HEK293 (cell line): ENCODE measurements at regions not wholly inside any gene's neighbourhood (a gene's known extent, or its start where the extent isn't known, plus 50 kb on each side); places are given as distances from the start of the nearest gene placed in this dataset.

Experiments
- CTCF ChIA-PET: fragments of 350-600 bp; formaldehyde crosslinking; extraction: SDS; loops from one replicate; lab custom pipeline; 2021; ENCODE audit warnings: antibody characterized with exemption; lab: Yijun Ruan, JAX
- POLR2A ChIA-PET: fragments of 300-600 bp; formaldehyde crosslinking; extraction: SDS; loops from one replicate; lab custom pipeline; 2020; ENCODE audit warnings: antibody characterized with exemption, inconsistent platforms; lab: Yijun Ruan, JAX
- H3K27ac ChIP-seq: fragments of 200-500 bp; sonication (Bioruptor generic); 2 replicates; pipeline ENCODE4 v1.5.1; 2014; ENCODE audit warnings: low read depth, low read length, control low read depth, inconsistent platforms; ENCODE audit errors: extremely low read depth
- H3K36me3 ChIP-seq, 2 experiments: fragments of 200-500 bp in 1 of 2; sonication (Bioruptor generic) in 1 of 2; 1 replicate in 1 of 2; 2 replicates in 1 of 2; pipeline ENCODE4 v1.5.1; 2014 to 2017; ENCODE audit warnings: inconsistent platforms in 2 of 2, low read length in 2 of 2; ENCODE audit not compliant: control insufficient read depth in 2 of 2, insufficient read depth in 1 of 2
- H3K4me1 ChIP-seq: fragments of 200-500 bp; sonication (Bioruptor generic); 2 replicates; pipeline ENCODE4 v1.5.1; 2014; ENCODE audit warnings: mild to moderate bottlenecking, low read length, inconsistent platforms; ENCODE audit not compliant: control insufficient read depth, insufficient read depth
- H3K4me3 ChIP-seq: 2 replicates; pipeline ENCODE4 v1.5.1; 2011; ENCODE audit warnings: low read depth, mild to moderate bottlenecking, control low read depth, low read length, moderate library complexity
- H3K9me3 ChIP-seq: fragments of 200-500 bp; sonication (Bioruptor generic); 2 replicates; pipeline ENCODE4 v1.5.1; 2014; ENCODE audit warnings: low read depth, low read length, inconsistent platforms; ENCODE audit not compliant: control insufficient read depth, insufficient read depth
- BCL11A ChIP-seq: fragments of 450-650 bp; formaldehyde crosslinking; IDR thresholded peaks from 2 replicates; pipeline ENCODE4 v1.5.1; 2016; ENCODE audit warnings: low read depth, missing biosample characterization, missing genetic modification characterization
- FEZF1 ChIP-seq: fragments of 450-650 bp; formaldehyde crosslinking; IDR thresholded peaks from 2 replicates; pipeline ENCODE4 v1.5.1; 2016; ENCODE audit warnings: missing biosample characterization, missing genetic modification characterization
- GLI4 ChIP-seq: fragments of 450-650 bp; formaldehyde crosslinking; IDR thresholded peaks from 2 replicates; pipeline ENCODE4 v1.5.1; 2016; ENCODE audit warnings: missing biosample characterization, missing genetic modification characterization
- GLIS1 ChIP-seq: fragments of 450-650 bp; formaldehyde crosslinking; IDR thresholded peaks from 2 replicates; pipeline ENCODE4 v1.5.1; 2016; ENCODE audit warnings: missing biosample characterization, missing genetic modification characterization
- KLF8 ChIP-seq: fragments of 450-650 bp; formaldehyde crosslinking; IDR thresholded peaks from 2 replicates; pipeline ENCODE4 v1.5.1; 2016; ENCODE audit warnings: missing biosample characterization, missing genetic modification characterization
- REPIN1 ChIP-seq: fragments of 450-650 bp; formaldehyde crosslinking; IDR thresholded peaks from 2 replicates; pipeline ENCODE4 v1.5.1; 2017; ENCODE audit warnings: missing biosample characterization, missing genetic modification characterization, low read depth
- SCRT1 ChIP-seq: fragments of 450-650 bp; formaldehyde crosslinking; IDR thresholded peaks from 2 replicates; pipeline ENCODE4 v1.5.1; 2016; ENCODE audit warnings: missing biosample characterization, missing genetic modification characterization, borderline replicate concordance
- SETDB1 ChIP-seq: IDR thresholded peaks from one replicate; pipeline ENCODE4 v1.6.1; 2017; ENCODE audit warnings: mild to moderate bottlenecking, low read length, moderate library complexity, mixed read lengths; ENCODE audit not compliant: insufficient read length
- SP2 ChIP-seq: fragments of 450-650 bp; formaldehyde crosslinking; IDR thresholded peaks from 2 replicates; pipeline ENCODE4 v1.5.1; 2016; ENCODE audit warnings: missing biosample characterization, missing genetic modification characterization
- ZBTB17 ChIP-seq: fragments of 450-650 bp; formaldehyde crosslinking; IDR thresholded peaks from 2 replicates; pipeline ENCODE4 v1.5.1; 2016; ENCODE audit warnings: missing biosample characterization, missing genetic modification characterization
- ZFP37 ChIP-seq: fragments of 450-650 bp; formaldehyde crosslinking; IDR thresholded peaks from 2 replicates; pipeline ENCODE4 v1.5.1; 2016; ENCODE audit warnings: missing biosample characterization, missing genetic modification characterization
- ZNF112 ChIP-seq: fragments of 450-650 bp; formaldehyde crosslinking; IDR thresholded peaks from 2 replicates; pipeline ENCODE4 v1.5.0; 2017; ENCODE audit warnings: missing biosample characterization, missing genetic modification characterization
- ZNF138 ChIP-seq: fragments of 450-650 bp; formaldehyde crosslinking; IDR thresholded peaks from 2 replicates; pipeline ENCODE4 v1.5.1; 2016; ENCODE audit warnings: missing biosample characterization, missing genetic modification characterization, borderline replicate concordance
- ZNF324 ChIP-seq: fragments of 450-650 bp; formaldehyde crosslinking; IDR thresholded peaks from 2 replicates; pipeline ENCODE4 v1.5.1; 2016; ENCODE audit warnings: missing biosample characterization, missing genetic modification characterization
- ZNF473 ChIP-seq: fragments of 450-650 bp; formaldehyde crosslinking; IDR thresholded peaks from 2 replicates; pipeline ENCODE4 v1.5.1; 2017; ENCODE audit warnings: missing biosample characterization, missing genetic modification characterization
- ZNF501 ChIP-seq: fragments of 450-650 bp; formaldehyde crosslinking; IDR thresholded peaks from 2 replicates; pipeline ENCODE4 v1.5.1; 2016; ENCODE audit warnings: missing biosample characterization, missing genetic modification characterization
- ZNF510 ChIP-seq: fragments of 450-650 bp; formaldehyde crosslinking; IDR thresholded peaks from 2 replicates; pipeline ENCODE4 v1.5.1; 2018; ENCODE audit warnings: mild to moderate bottlenecking, missing genetic modification characterization, missing biosample characterization; ENCODE audit not compliant: insufficient replicate concordance
- ZNF514 ChIP-seq: fragments of 450-650 bp; formaldehyde crosslinking; IDR thresholded peaks from 2 replicates; pipeline ENCODE4 v1.5.1; 2016; ENCODE audit warnings: missing biosample characterization, missing genetic modification characterization
- ZNF585B ChIP-seq: fragments of 450-650 bp; formaldehyde crosslinking; IDR thresholded peaks from 2 replicates; pipeline ENCODE4 v1.5.1; 2016; ENCODE audit warnings: missing biosample characterization, missing genetic modification characterization
- ZNF624 ChIP-seq: fragments of 450-650 bp; formaldehyde crosslinking; IDR thresholded peaks from 2 replicates; pipeline ENCODE4 v1.5.1; 2017; ENCODE audit warnings: missing biosample characterization, missing genetic modification characterization
- ZNF670 ChIP-seq: fragments of 450-650 bp; formaldehyde crosslinking; IDR thresholded peaks from 2 replicates; pipeline ENCODE4 v1.5.1; 2016; ENCODE audit warnings: missing biosample characterization, missing genetic modification characterization, low read depth
- ZNF677 ChIP-seq: fragments of 450-650 bp; IDR thresholded peaks from 2 replicates; pipeline ENCODE4 v1.5.0; 2018; ENCODE audit warnings: missing biosample characterization, mild to moderate bottlenecking, missing genetic modification characterization, moderate library complexity
- ZNF777 ChIP-seq: fragments of 450-650 bp; formaldehyde crosslinking; IDR thresholded peaks from 2 replicates; pipeline ENCODE4 v1.5.1; 2017; ENCODE audit warnings: missing biosample characterization, missing genetic modification characterization, borderline replicate concordance
- TF ChIP-seq, protein P1 (sequence below): fragments of 450-650 bp; formaldehyde crosslinking; conservative IDR thresholded peaks from 2 replicates; pipeline ENCODE4 v1.5.1; 2016; ENCODE audit warnings: low read depth, missing biosample characterization, missing genetic modification characterization
- TF ChIP-seq, protein P2 (sequence below): fragments of 450-650 bp; formaldehyde crosslinking; IDR thresholded peaks from 2 replicates; pipeline ENCODE4 v1.5.1; 2016; ENCODE audit warnings: missing biosample characterization, missing genetic modification characterization

- no peaks in the 10 kb centered on the region for H3K36me3 ChIP-seq
- CTCF ChIA-PET: no interaction called here
- POLR2A ChIA-PET: no interaction called here
- no peak for TF ChIP-seq ZNF138 (tag by site-specific recombination)
- TF ChIP-seq ZNF473 (tag by site-specific recombination): no peak
- TF ChIP-seq, all 188 proteins: peak for 0
- H3K4me1 ChIP-seq: no peaks in the 10 kb centered on the region
- H3K4me3 ChIP-seq: no peak overlapping the region
- H3K27ac ChIP-seq: no peak overlapping the region
- H3K9me3 ChIP-seq: no peaks in the 10 kb centered on the region
These were observed 249.8 kb upstream of the C1orf174 start for GRCh38 chr1:4149831-4150230.

DNA sequence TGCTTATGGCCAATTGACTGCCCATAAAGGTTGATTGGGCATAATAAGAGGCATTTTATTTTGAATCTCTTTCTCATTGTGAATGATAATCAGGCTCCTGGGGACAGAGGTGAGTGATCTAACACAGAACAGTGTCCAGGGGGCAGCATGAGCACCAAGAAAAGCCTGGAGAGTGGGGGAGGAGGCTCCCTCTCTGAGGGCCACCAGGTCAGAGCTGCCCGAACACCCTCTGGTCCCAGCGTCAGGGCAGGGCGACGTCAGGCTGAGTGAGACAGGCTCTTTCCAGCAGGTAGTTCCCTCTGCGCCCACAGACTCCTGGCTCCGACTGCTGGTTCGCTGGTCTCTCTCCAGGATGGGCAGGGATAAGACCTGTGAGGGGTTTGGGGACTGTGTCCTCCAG, 250.2 kb upstream of the C1orf174 start:
- Histone ChIP-seq H3K27ac (no peak overlapping the region), H3K4me1 (no peaks in the 10 kb centered on the region), H3K36me3 (no peaks in the 10 kb centered on the region), H3K9me3 (no peaks in the 10 kb centered on the region), H3K4me3 (no peak overlapping the region)
- TF ChIP-seq ZBTB17 (tag by site-specific recombination) (no peak), ZNF112 (tag by site-specific recombination) (no peak), SP2 (no peak), KLF8 (tag by site-specific recombination) (no peak), ZNF510 (no peak), ZNF777 (tag by site-specific recombination) (no peak), ZNF585B (tag by site-specific recombination) (no peak), ZNF514 (tag by site-specific recombination) (no peak), ZNF501 (tag by site-specific recombination) (no peak), GLI4 (tag by site-specific recombination) (no peak), GLIS1 (tag by site-specific recombination) (no peak), ZNF624 (tag by site-specific recombination) (no peak), BCL11A (no peak), SCRT1 (tag by site-specific recombination) (no peak), ZFP37 (no peak)
- TF ChIP-seq, protein P1, sequence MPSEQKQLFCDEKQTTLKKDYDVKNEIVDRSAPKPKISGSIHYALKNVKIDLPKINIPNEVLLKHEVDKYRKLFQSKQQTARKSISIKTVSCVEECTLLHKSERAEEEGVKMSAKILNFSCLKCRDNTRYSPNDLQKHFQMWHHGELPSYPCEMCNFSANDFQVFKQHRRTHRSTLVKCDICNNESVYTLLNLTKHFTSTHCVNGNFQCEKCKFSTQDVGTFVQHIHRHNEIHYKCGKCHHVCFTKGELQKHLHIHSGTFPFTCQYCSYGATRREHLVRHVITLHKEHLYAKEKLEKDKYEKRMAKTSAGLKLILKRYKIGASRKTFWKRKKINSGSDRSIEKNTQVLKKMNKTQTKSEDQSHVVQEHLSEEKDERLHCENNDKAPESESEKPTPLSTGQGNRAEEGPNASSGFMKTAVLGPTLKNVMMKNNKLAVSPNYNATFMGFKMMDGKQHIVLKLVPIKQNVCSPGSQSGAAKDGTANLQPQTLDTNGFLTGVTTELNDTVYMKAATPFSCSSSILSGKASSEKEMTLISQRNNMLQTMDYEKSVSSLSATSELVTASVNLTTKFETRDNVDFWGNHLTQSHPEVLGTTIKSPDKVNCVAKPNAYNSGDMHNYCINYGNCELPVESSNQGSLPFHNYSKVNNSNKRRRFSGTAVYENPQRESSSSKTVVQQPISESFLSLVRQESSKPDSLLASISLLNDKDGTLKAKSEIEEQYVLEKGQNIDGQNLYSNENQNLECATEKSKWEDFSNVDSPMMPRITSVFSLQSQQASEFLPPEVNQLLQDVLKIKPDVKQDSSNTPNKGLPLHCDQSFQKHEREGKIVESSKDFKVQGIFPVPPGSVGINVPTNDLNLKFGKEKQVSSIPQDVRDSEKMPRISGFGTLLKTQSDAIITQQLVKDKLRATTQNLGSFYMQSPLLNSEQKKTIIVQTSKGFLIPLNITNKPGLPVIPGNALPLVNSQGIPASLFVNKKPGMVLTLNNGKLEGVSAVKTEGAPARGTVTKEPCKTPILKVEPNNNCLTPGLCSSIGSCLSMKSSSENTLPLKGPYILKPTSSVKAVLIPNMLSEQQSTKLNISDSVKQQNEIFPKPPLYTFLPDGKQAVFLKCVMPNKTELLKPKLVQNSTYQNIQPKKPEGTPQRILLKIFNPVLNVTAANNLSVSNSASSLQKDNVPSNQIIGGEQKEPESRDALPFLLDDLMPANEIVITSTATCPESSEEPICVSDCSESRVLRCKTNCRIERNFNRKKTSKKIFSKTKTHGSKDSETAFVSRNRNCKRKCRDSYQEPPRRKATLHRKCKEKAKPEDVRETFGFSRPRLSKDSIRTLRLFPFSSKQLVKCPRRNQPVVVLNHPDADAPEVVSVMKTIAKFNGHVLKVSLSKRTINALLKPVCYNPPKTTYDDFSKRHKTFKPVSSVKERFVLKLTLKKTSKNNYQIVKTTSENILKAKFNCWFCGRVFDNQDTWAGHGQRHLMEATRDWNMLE (tag by site-specific recombination): no peak
- TF ChIP-seq, protein P2, sequence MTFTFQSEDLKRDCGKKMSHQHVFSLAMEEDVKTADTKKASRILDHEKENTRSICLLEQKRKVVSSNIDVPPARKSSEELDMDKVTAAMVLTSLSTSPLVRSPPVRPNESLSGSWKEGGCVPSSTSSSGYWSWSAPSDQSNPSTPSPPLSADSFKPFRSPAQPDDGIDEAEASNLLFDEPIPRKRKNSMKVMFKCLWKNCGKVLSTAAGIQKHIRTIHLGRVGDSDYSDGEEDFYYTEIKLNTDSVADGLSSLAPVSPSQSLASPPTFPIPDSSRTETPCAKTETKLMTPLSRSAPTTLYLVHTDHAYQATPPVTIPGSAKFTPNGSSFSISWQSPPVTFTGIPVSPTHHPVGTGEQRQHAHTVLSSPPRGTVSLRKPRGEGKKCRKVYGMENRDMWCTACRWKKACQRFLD: no peak
- ChIA-PET CTCF (interaction anchor here (0.6 kb wide), 1 partner anchor 29 kb away, joined by 3 read pairs; no protein-coding TSS in a partner anchor), POLR2A (no interaction called here)

DNA sequence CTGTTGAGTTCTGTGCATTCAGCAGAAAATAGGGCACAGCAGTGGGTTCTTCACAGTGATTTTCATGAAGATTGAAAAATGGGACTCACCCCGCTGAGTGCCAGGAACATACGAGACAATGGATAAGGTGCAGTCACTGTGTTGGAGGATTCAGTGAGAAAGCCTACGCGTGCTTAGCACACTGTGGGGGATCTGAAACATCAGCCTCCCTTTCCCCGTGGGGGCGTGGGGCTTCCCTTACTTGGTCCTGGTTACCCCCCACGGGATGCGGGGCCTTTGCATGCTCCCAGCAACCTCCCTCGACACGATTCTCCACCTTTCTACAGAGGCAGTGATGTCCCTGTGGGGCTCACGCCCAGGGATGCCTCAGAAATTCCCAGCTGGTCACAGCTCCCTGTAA, 252.2 kb upstream of the C1orf174 start:
- H3K27ac ChIP-seq: no peak overlapping the region
- H3K9me3 ChIP-seq: no peaks in the 10 kb centered on the region
- no peak overlapping the region for H3K4me3 ChIP-seq
- CTCF ChIA-PET: no interaction called here
- no peaks in the 10 kb centered on the region for H3K36me3 ChIP-seq
- POLR2A ChIA-PET: no interaction called here
- H3K4me1 ChIP-seq: no peaks in the 10 kb centered on the region
- no peak for TF ChIP-seq ZNF324 (tag by site-specific recombination)
- no peak for TF ChIP-seq REPIN1 (tag by site-specific recombination)
- TF ChIP-seq ZNF670 (tag by site-specific recombination): no peak
- no peak for TF ChIP-seq SETDB1
- TF ChIP-seq ZNF112 (tag by site-specific recombination): no peak
- no peak for TF ChIP-seq ZNF677 (tag by site-specific recombination)
- no peak for TF ChIP-seq FEZF1
- TF ChIP-seq ZNF501 (tag by site-specific recombination): no peak
- TF ChIP-seq ZNF473 (tag by site-specific recombination): no peak
